H1 (cell line): ENCODE measurements at regions not wholly inside any gene's neighbourhood (a gene's known extent, or its start where the extent isn't known, plus 50 kb on each side); places are given as distances from the start of the nearest gene placed in this dataset.
"Not testable (repeated sequence)": the region's sequence is repeated elsewhere in the genome, so short reads cannot be mapped to it uniquely, and the experiment has no call there.

Source experiments
- CTCF ChIA-PET: fragments of 300-600 bp; sonication (Branson Sonifier 250); formaldehyde crosslinking; loops from one replicate; lab custom pipeline; 2021; ENCODE audit not compliant: partially characterized antibody; lab: Charles Lee
- POLR2A ChIA-PET: fragments of 300-600 bp; sonication (Branson Sonifier 250); formaldehyde crosslinking; loops from one replicate; lab custom pipeline; 2021; ENCODE audit warnings: inconsistent platforms; ENCODE audit not compliant: partially characterized antibody; lab: Charles Lee
- DNase-seq, 2 experiments: peaks; one replicate each; pipeline versions ENCODE4 v3.0.0 to v3.0.0-alpha.2; 2010 to 2022; ENCODE audit warnings: low spot score in 2 of 2, low read depth in 1 of 2, mixed read lengths in 1 of 2
- FAIRE-seq: peaks from 2 replicates; lab custom pipeline; 2011; peaks lifted over from hg19 to GRCh38; lab: Jason Lieb, UNC
- H2AFZ ChIP-seq: 2 replicates; pipeline ENCODE4 v1.8.1; 2012; ENCODE audit warnings: low read length, inconsistent platforms
- H2AK5ac ChIP-seq: 2 replicates; pipeline ENCODE4 v1.6.1; 2013; ENCODE audit warnings: low read depth, low read length
- H2BK120ac ChIP-seq: replicated peaks from 2 replicates; pipeline ENCODE3; 2013; ENCODE audit warnings: low read depth, low read length, inconsistent platforms
- H2BK12ac ChIP-seq: 2 replicates; pipeline ENCODE4 v1.6.1; 2013; ENCODE audit warnings: low read depth, low read length
- H2BK15ac ChIP-seq: 2 replicates; pipeline ENCODE4 v1.6.1; 2013; ENCODE audit warnings: low read length
- H2BK20ac ChIP-seq: 2 replicates; pipeline ENCODE4 v1.6.1; 2013; ENCODE audit warnings: low read length
- H2BK5ac ChIP-seq: 2 replicates; pipeline ENCODE4 v1.6.1; 2013; ENCODE audit warnings: low read depth, low read length
- H3K14ac ChIP-seq: 2 replicates; pipeline ENCODE4 v1.6.1; 2013; ENCODE audit warnings: inconsistent platforms; ENCODE audit not compliant: insufficient read length
- H3K18ac ChIP-seq: 2 replicates; pipeline ENCODE4 v1.6.1; 2013; ENCODE audit warnings: low read length; ENCODE audit errors: extremely low read depth
- H3K23ac ChIP-seq: 2 replicates; pipeline ENCODE4 v1.6.1; 2013; ENCODE audit warnings: inconsistent platforms; ENCODE audit not compliant: insufficient read length
- H3K23me2 ChIP-seq: 2 replicates; pipeline ENCODE4 v1.6.1; 2013; ENCODE audit warnings: low read depth, low read length
- H3K27ac ChIP-seq: 2 replicates; pipeline ENCODE4 v1.6.1; 2011; ENCODE audit warnings: low read depth, low read length, inconsistent platforms
- H3K27me3 ChIP-seq, 4 experiments: replicated peaks in 1 of 4; 1 replicate in 1 of 4; 2 replicates in 3 of 4; pipeline versions ENCODE4 v1.6.1 to v1.8.1; 2011 to 2013; ENCODE audit warnings: low read length in 3 of 4, mild to moderate bottlenecking in 3 of 4, inconsistent platforms in 2 of 4, mixed read lengths in 2 of 4, moderate library complexity in 1 of 4; ENCODE audit not compliant: control insufficient read depth in 3 of 4, insufficient read depth in 3 of 4; ENCODE audit errors: extremely low read depth in 1 of 4
- H3K36me3 ChIP-seq, 4 experiments: 2 replicates each; pipeline versions ENCODE4 v1.6.1 to v1.8.1; 2011 to 2013; ENCODE audit warnings: mild to moderate bottlenecking in 4 of 4, low read length in 3 of 4, moderate library complexity in 2 of 4, control low read depth in 1 of 4, inconsistent platforms in 1 of 4; ENCODE audit not compliant: insufficient read depth in 4 of 4, control insufficient read depth in 2 of 4
- H3K4ac ChIP-seq: replicated peaks from 2 replicates; pipeline ENCODE3; 2013; ENCODE audit warnings: low read length, low read depth, mixed read lengths, inconsistent platforms; ENCODE audit not compliant: insufficient read length
- H3K4me1 ChIP-seq, 4 experiments: replicated peaks in 1 of 4; 1 replicate in 1 of 4; 2 replicates in 3 of 4; pipeline versions ENCODE4 v1.6.1 to v1.8.1; 2011 to 2013; ENCODE audit warnings: low read length in 3 of 4, inconsistent platforms in 2 of 4, mixed read lengths in 1 of 4; ENCODE audit not compliant: insufficient read depth in 4 of 4, control insufficient read depth in 3 of 4
- H3K4me2 ChIP-seq, 2 experiments: 2 replicates each; pipeline versions ENCODE4 v1.6.1 to v1.8.1; 2011 to 2013; ENCODE audit warnings: low read depth in 2 of 2, low read length in 2 of 2, control low read depth in 1 of 2, inconsistent platforms in 1 of 2, mild to moderate bottlenecking in 1 of 2; ENCODE audit not compliant: insufficient read depth in 1 of 2
- H3K4me3 ChIP-seq, 4 experiments: fragments of 200-600, 300-600 bp in 1 of 4; sonication (generic), shearing (Covaris generic), sonication (Bioruptor Twin) in 1 of 4; 2 replicates each; pipeline versions ENCODE4 v1.5.1 to v1.8.1; 2011 to 2016; ENCODE audit warnings: low read length in 4 of 4, low read depth in 3 of 4, control low read depth in 2 of 4, inconsistent platforms in 2 of 4, mild to moderate bottlenecking in 2 of 4, mixed read lengths in 1 of 4, moderate library complexity in 1 of 4; ENCODE audit not compliant: insufficient read depth in 2 of 4; ENCODE audit errors: extremely low read depth in 1 of 4
- H3K56ac ChIP-seq: replicated peaks from 2 replicates; pipeline ENCODE3; 2013; ENCODE audit warnings: low read depth, mild to moderate bottlenecking, mixed read lengths, low read length, inconsistent platforms; ENCODE audit not compliant: insufficient read length
- H3K79me1 ChIP-seq: 2 replicates; pipeline ENCODE4 v1.6.1; 2013; ENCODE audit warnings: low read depth, low read length, control low read depth
- H3K79me2 ChIP-seq, 2 experiments: 2 replicates each; pipeline versions ENCODE4 v1.6.1 to v1.8.1; 2012 to 2013; ENCODE audit warnings: low read length in 2 of 2, mild to moderate bottlenecking in 2 of 2, inconsistent platforms in 1 of 2; ENCODE audit not compliant: insufficient read depth in 2 of 2, control insufficient read depth in 1 of 2
- H3K9ac ChIP-seq, 4 experiments: replicated peaks in 1 of 4; 1 replicate in 1 of 4; 2 replicates in 3 of 4; pipeline versions ENCODE4 v1.6.1 to v1.8.1; 2011 to 2013; ENCODE audit warnings: low read depth in 3 of 4, low read length in 3 of 4, control low read depth in 2 of 4, mild to moderate bottlenecking in 2 of 4, moderate library complexity in 2 of 4, inconsistent platforms in 1 of 4; ENCODE audit errors: extremely low read depth in 1 of 4
- H3K9me3 ChIP-seq, 2 experiments: 2 replicates each; pipeline versions ENCODE4 v1.6.1 to v1.8.1; 2012 to 2013; ENCODE audit warnings: mild to moderate bottlenecking in 2 of 2, moderate library complexity in 2 of 2, control low read depth in 1 of 2, inconsistent platforms in 1 of 2, low read depth in 1 of 2, low read length in 1 of 2, mixed read lengths in 1 of 2; ENCODE audit not compliant: insufficient read depth in 2 of 2
- H4K20me1 ChIP-seq, 2 experiments: replicated peaks in 1 of 2; 2 replicates each; pipeline versions ENCODE3 to v1.8.1; 2011 to 2013; ENCODE audit warnings: inconsistent platforms in 2 of 2, low read length in 2 of 2, mild to moderate bottlenecking in 1 of 2; ENCODE audit not compliant: insufficient read depth in 2 of 2, control insufficient read depth in 1 of 2
- H4K5ac ChIP-seq: 2 replicates; pipeline ENCODE4 v1.6.1; 2013; ENCODE audit warnings: low read length, low read depth, mixed read lengths, inconsistent platforms; ENCODE audit not compliant: insufficient read length
- H4K8ac ChIP-seq: 2 replicates; pipeline ENCODE4 v1.8.0; 2013; ENCODE audit warnings: mild to moderate bottlenecking, moderate library complexity, low read length, inconsistent platforms; ENCODE audit not compliant: insufficient read depth; ENCODE audit errors: extremely low read depth
- H4K91ac ChIP-seq: replicated peaks from 2 replicates; pipeline ENCODE3; 2013; ENCODE audit warnings: low read length, mixed read lengths, inconsistent platforms; ENCODE audit not compliant: insufficient read length
- WGBS, 2 experiments: shearing (Covaris generic) in 1 of 2; methylation state at CpG; one replicate each; pipeline versions ENCODE4 v1.1.6 to v1.1.7; 2013 to 2015; ENCODE audit warnings: low lambda C conversion rate in 2 of 2, mixed read lengths in 2 of 2, inconsistent platforms in 1 of 2, low coverage in 1 of 2, missing lambda C conversion rate in 1 of 2; ENCODE audit not compliant: insufficient replicate concordance in 2 of 2, insufficient coverage in 1 of 2, insufficient read length in 1 of 2; ENCODE audit errors: extremely low coverage in 1 of 2, missing lambda C conversion rate in 1 of 2; 5-methylcytosine and 5-hydroxymethylcytosine counted together

DNA sequence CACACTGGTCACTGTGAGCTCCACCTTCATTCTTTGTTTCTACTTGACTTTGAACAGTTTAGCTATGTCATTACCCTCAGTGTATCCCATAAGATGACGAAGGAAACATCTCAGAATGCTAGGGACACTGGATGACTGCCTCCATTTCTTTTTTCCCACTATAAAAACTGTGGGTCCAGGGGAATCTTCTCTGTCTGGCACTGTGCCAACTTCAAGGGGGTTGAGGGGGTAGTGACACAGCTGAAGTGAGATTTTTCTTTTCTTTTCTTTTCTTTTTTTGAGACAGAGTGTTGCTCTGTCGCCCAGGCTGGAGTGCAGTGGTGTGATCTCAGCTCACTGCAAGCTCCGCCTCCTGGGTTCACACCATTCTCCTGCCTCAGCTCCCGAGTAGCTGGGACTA, 302.6 kb upstream of the TARS1 start:
- CTCF ChIA-PET = interaction anchor here (0.6 kb wide), 1 partner anchor 733 kb away, joined by 3 read pairs; no protein-coding TSS in a partner anchor
- H3K4me2 ChIP-seq, H3K27me3 ChIP-seq, H3K56ac ChIP-seq, H4K91ac ChIP-seq, H2BK12ac ChIP-seq, H2BK120ac ChIP-seq, H4K5ac ChIP-seq, POLR2A ChIA-PET, H3K27ac ChIP-seq, FAIRE-seq, H2AFZ ChIP-seq, H3K79me1 ChIP-seq, DNase-seq, H3K23me2 ChIP-seq, H3K9ac ChIP-seq, H4K8ac ChIP-seq, H2BK20ac ChIP-seq, H3K4me3 ChIP-seq, H2AK5ac ChIP-seq, H3K14ac ChIP-seq, H3K9me3 ChIP-seq, H3K18ac ChIP-seq, H2BK5ac ChIP-seq, H3K4me1 ChIP-seq, H3K4ac ChIP-seq, H3K23ac ChIP-seq, H4K20me1 ChIP-seq, H3K36me3 ChIP-seq, H2BK15ac ChIP-seq, H3K79me2 ChIP-seq: not testable (repeated sequence)
- 70% methylated on average over 4 of the region's 4 CpGs; no CpG with 5 or more reads in 1 of the 2 experiments for WGBS, 2 experiments
